GM12878 (cell line): ENCODE measurements at regions not wholly inside any gene's neighbourhood (a gene's known extent, or its start where the extent isn't known, plus 50 kb on each side); places are given as distances from the start of the nearest gene placed in this dataset.

Experiments
- ATAC-seq: fragments of 200-7000 bp; cut with Tn5 transposase; 3 replicates; pipeline ENCODE4 v1.9.1; 2020; ENCODE audit warnings: mild to moderate bottlenecking, moderate library complexity
- BruUV-seq: library from RNA; stranded (reverse); fragments of 400-500 nt; replicated peaks from 2 replicates; lab custom pipeline; 2021; lab: Mats Ljungman, UMichigan
- CTCF ChIA-PET: fragments of 300-600 bp; sonication (Branson Sonifier 250); formaldehyde crosslinking; extraction: SDS; loops from one replicate; lab custom pipeline; 2021; ENCODE audit warnings: inconsistent platforms; lab: Yijun Ruan, JAX
- POLR2A ChIA-PET: fragments of 350-600 bp; formaldehyde crosslinking; extraction: SDS; loops from one replicate; lab custom pipeline; 2021; ENCODE audit warnings: inconsistent platforms; lab: Charles Lee
- RAD21 ChIA-PET: fragments of 300-600 bp; sonication (Branson Sonifier 250); formaldehyde crosslinking; loops from one replicate; lab custom pipeline; 2023; ENCODE audit warnings: antibody characterized with exemption; ENCODE audit not compliant: unreplicated experiment; lab: Charles Lee
- SMC1A ChIA-PET: fragments of 300-600 bp; sonication (Branson Sonifier 250); formaldehyde crosslinking; loops from one replicate; lab custom pipeline; 2023; ENCODE audit not compliant: unreplicated experiment, uncharacterized antibody; lab: Charles Lee
- DNase-seq: peaks from one replicate; pipeline ENCODE4 v3.0.0-alpha.2; 2011; ENCODE audit warnings: low read depth, low spot score
- FAIRE-seq: peaks from 3 replicates; lab custom pipeline; 2011; peaks lifted over from hg19 to GRCh38; lab: Jason Lieb, UNC
- H2AFZ ChIP-seq: 2 replicates; pipeline ENCODE4 v1.6.0; 2011; ENCODE audit warnings: low read depth, low read length, control low read depth; ENCODE audit not compliant: control insufficient read depth
- H3K27ac ChIP-seq: 2 replicates; pipeline ENCODE4 v1.5.1; 2011; ENCODE audit warnings: control low read depth; ENCODE audit not compliant: control insufficient read depth, insufficient read depth
- H3K27me3 ChIP-seq, 2 experiments: replicated peaks in 1 of 2; 2 replicates each; pipeline versions ENCODE4 v1.6.0 to v1.6.1; 2011; ENCODE audit warnings: low read length in 1 of 2; ENCODE audit not compliant: control insufficient read depth in 2 of 2, insufficient read depth in 2 of 2
- H3K36me3 ChIP-seq, 2 experiments: 2 replicates each; pipeline ENCODE4 v1.5.1; 2011; ENCODE audit warnings: low read length in 1 of 2; ENCODE audit not compliant: control insufficient read depth in 2 of 2, insufficient read depth in 2 of 2
- H3K4me1 ChIP-seq: 2 replicates; pipeline ENCODE4 v1.6.1; 2011; ENCODE audit warnings: mild to moderate bottlenecking, low read length, moderate library complexity, mixed read lengths; ENCODE audit not compliant: control insufficient read depth, insufficient read depth
- H3K4me2 ChIP-seq: 2 replicates; pipeline ENCODE4 v1.6.0; 2011; ENCODE audit warnings: control low read depth; ENCODE audit not compliant: control insufficient read depth, insufficient read depth
- H3K4me3 ChIP-seq: fragments of 200-600 bp; sonication (generic); 2 replicates; pipeline ENCODE4 v1.5.1; 2016
- H3K79me2 ChIP-seq: 2 replicates; pipeline ENCODE4 v1.6.0; 2011; ENCODE audit warnings: low read length; ENCODE audit not compliant: control insufficient read depth, insufficient read depth
- H3K9ac ChIP-seq: 2 replicates; pipeline ENCODE4 v1.8.0; 2011; ENCODE audit warnings: low read length, control low read depth, mixed read lengths; ENCODE audit not compliant: control insufficient read depth, insufficient read depth
- H3K9me3 ChIP-seq: replicated peaks from 3 replicates; pipeline ENCODE4 v1.5.1; 2011; ENCODE audit warnings: mild to moderate bottlenecking, low read length; ENCODE audit not compliant: control insufficient read depth, insufficient read depth
- H4K20me1 ChIP-seq: 2 replicates; pipeline ENCODE4 v1.6.0; 2011; ENCODE audit not compliant: control insufficient read depth, insufficient read depth
- BACH1 ChIP-seq: fragments of 450-650 bp; IDR thresholded peaks from 2 replicates; pipeline ENCODE4 v1.6.1; 2017; ENCODE audit warnings: mild to moderate bottlenecking, borderline replicate concordance
- CREB1 ChIP-seq: IDR thresholded peaks from 2 replicates; pipeline ENCODE4 v1.6.1; 2012; ENCODE audit warnings: low read depth, mild to moderate bottlenecking, inconsistent platforms
- EED ChIP-seq: sonication (generic); IDR thresholded peaks from 2 replicates; pipeline ENCODE4 v1.6.1; 2016; ENCODE audit warnings: antibody characterized with exemption, low read depth
- GATAD2B ChIP-seq: fragments of 450-650 bp; conservative IDR thresholded peaks from 2 replicates; pipeline ENCODE4 v1.6.1; 2017; ENCODE audit warnings: low read depth, mild to moderate bottlenecking, moderate library complexity
- HDGF ChIP-seq: fragments of 450-650 bp; IDR thresholded peaks from 2 replicates; pipeline ENCODE4 v1.6.1; 2016; ENCODE audit warnings: antibody characterized with exemption
- MLLT1 ChIP-seq: fragments of 450-650 bp; IDR thresholded peaks from 2 replicates; pipeline ENCODE4 v1.6.1; 2016; ENCODE audit warnings: mild to moderate bottlenecking
- SIX5 ChIP-seq: IDR thresholded peaks from 2 replicates; pipeline ENCODE4 v1.6.1; 2011; ENCODE audit warnings: mild to moderate bottlenecking, low read depth, low read length, moderate library complexity; ENCODE audit not compliant: severe bottlenecking
- SMC3 ChIP-seq: IDR thresholded peaks from 2 replicates; pipeline ENCODE4 v1.6.1; 2011; ENCODE audit warnings: low read length, improper control_type of control experiment, borderline replicate concordance
- STAT1 ChIP-seq: fragments of 450-650 bp; conservative IDR thresholded peaks from 2 replicates; pipeline ENCODE4 v1.6.1; 2014; ENCODE audit warnings: antibody characterized with exemption, mild to moderate bottlenecking
- TARDBP ChIP-seq: IDR thresholded peaks from 2 replicates; pipeline ENCODE4 v1.6.1; 2016; ENCODE audit warnings: borderline replicate concordance
- USF2 ChIP-seq: IDR thresholded peaks from 2 replicates; pipeline ENCODE4 v1.6.1; 2011; ENCODE audit warnings: low read depth, low read length, improper control_type of control experiment, borderline replicate concordance
- YY1 ChIP-seq: IDR thresholded peaks from 2 replicates; pipeline ENCODE4 v1.6.1; 2011; ENCODE audit warnings: low read depth, mild to moderate bottlenecking, low read length
- WGBS: methylation state at CpG from one replicate; pipeline ENCODE4 v1.1.6; 2016; ENCODE audit warnings: low lambda C conversion rate; ENCODE audit not compliant: insufficient replicate concordance, insufficient coverage; ENCODE audit errors: missing lambda C conversion rate; 5-methylcytosine and 5-hydroxymethylcytosine counted together
- in situ Hi-C: fragments of 300-500 bp; cut with MboI; formaldehyde crosslinking; loops from 9 replicates; pipeline ENCODE4 v1.14.3; 2018; ENCODE audit warnings: mixed read lengths
- intact Hi-C: fragments of 100-400 bp; cut with micrococcal nuclease; formaldehyde crosslinking; loops from one replicate; pipeline ENCODE4 v1.14.2; 2022; ENCODE audit not compliant: unreplicated experiment

DNA sequence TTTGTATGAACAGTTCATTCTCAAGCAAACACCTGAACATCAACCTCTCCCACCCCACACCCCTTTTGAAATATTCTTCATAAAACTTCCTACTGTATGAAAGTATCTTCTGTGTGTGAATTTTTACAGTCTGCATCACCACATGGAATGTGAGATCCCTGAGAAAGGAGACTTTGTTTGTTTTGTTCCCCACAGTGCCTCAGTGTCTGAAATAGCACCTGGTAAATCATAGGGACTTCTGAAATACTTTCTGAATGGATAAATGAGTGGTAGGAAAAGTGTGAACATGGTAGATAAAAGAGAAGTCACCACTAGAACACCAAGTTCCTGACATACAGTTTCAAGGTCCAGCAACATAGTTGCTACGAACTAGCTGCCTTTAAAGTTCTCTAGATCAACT lies 1071.2 kb downstream of the EFNB2 start (continued):
- TF ChIP-seq MLLT1 (no peak), EED (no peak), SIX5 (no peak), TARDBP (no peak), USF2 (no peak), BACH1 (no peak), STAT1 (no peak)

DNA sequence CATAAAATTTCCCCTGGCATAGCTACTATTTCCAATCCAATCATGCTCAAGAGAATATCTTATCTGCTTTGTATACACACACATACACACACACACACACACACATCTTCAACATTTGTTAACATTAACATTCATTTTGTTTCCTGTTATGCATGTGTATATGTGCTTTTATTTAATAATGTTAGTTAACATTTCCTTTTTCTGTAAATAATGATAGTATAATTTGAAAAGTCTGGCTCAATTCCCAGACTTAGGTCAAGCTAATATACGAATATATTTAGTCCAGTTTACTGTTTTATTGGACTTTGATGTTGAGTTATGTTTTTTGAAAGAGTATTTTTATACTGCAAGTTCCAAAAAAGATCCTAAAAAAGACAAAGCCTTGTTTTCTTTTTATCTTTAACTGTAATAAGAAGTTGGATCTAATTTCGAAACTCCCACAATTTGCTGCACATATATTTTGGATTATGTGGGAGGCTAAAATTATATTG lies 1072.4 kb downstream of the EFNB2 start:
- H3K4me2 ChIP-seq: no peak overlapping the region
- intact Hi-C loops: no loop called here
- H3K36me3 ChIP-seq: no peaks in the 10 kb centered on the region
- ChIA-PET RAD21 (no interaction called here), SMC1A (no interaction called here)
- no peaks in the 10 kb centered on the region for H4K20me1 ChIP-seq
- no TSS peak for BruUV-seq
- H2AFZ ChIP-seq: no peak overlapping the region
- DNase-seq: no peak
- 0% methylated on average over 2 of the region's 2 CpGs for WGBS
- no peak for TF ChIP-seq SMC3
- TF ChIP-seq YY1: no peak
- TF ChIP-seq CREB1: no peak
- TF ChIP-seq HDGF: no peak
- TF ChIP-seq GATAD2B: no peak
- TF ChIP-seq, all 136 proteins: peak for 0
- no peak for FAIRE-seq
- ChIA-PET CTCF (no interaction called here), POLR2A (no interaction called here)
- Histone ChIP-seq H3K4me3 (no peak overlapping the region), H3K9ac (no peak overlapping the region), H3K79me2 (no peaks in the 10 kb centered on the region), H3K4me1 (no peaks in the 10 kb centered on the region), H3K9me3 (no peaks in the 10 kb centered on the region), H3K27ac (no peak overlapping the region), H3K27me3 (no peaks in the 10 kb centered on the region)
- in situ Hi-C loops: no loop called here
- ATAC-seq: no peak
